ENCODE measurements at regions not wholly inside any gene's neighbourhood (a gene's known extent, or its start where the extent isn't known, plus 50 kb on each side); places are given as distances from the start of the nearest gene placed in this dataset.
A peak's percentile ranks its signal among the peaks of the same experiment; 100 is the strongest.
"Not testable (repeated sequence)": the region's sequence is repeated elsewhere in the genome, so short reads cannot be mapped to it uniquely, and the experiment has no call there.

- Mint-ChIP-seq H3K9me3 (ENCODE audit: unreplicated experiment) (no peaks in the 10 kb centered on the region), H3K36me3 (ENCODE audit: unreplicated experiment) (no peaks in the 10 kb centered on the region), H3K4me3 (ENCODE audit: unreplicated experiment) (no peak overlapping the region), H3K27ac (ENCODE audit: unreplicated experiment) (no peak overlapping the region), H3K27me3 (ENCODE audit: unreplicated experiment) (peaks cover 5% of the 10 kb centered on the region), H3K4me1 (ENCODE audit: unreplicated experiment) (peaks cover 21% of the 10 kb centered on the region)
- DNase-seq (ENCODE audit: extremely low spot score, unreplicated experiment) = no peak
- TF ChIP-seq, protein P1, sequence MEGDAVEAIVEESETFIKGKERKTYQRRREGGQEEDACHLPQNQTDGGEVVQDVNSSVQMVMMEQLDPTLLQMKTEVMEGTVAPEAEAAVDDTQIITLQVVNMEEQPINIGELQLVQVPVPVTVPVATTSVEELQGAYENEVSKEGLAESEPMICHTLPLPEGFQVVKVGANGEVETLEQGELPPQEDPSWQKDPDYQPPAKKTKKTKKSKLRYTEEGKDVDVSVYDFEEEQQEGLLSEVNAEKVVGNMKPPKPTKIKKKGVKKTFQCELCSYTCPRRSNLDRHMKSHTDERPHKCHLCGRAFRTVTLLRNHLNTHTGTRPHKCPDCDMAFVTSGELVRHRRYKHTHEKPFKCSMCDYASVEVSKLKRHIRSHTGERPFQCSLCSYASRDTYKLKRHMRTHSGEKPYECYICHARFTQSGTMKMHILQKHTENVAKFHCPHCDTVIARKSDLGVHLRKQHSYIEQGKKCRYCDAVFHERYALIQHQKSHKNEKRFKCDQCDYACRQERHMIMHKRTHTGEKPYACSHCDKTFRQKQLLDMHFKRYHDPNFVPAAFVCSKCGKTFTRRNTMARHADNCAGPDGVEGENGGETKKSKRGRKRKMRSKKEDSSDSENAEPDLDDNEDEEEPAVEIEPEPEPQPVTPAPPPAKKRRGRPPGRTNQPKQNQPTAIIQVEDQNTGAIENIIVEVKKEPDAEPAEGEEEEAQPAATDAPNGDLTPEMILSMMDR (IDR thresholded peaks at IDR 0.05) = no peak
Observed at GRCh38 chr6:168240160-168240559, 79.4 kb downstream of the DACT2 start.

DNA sequence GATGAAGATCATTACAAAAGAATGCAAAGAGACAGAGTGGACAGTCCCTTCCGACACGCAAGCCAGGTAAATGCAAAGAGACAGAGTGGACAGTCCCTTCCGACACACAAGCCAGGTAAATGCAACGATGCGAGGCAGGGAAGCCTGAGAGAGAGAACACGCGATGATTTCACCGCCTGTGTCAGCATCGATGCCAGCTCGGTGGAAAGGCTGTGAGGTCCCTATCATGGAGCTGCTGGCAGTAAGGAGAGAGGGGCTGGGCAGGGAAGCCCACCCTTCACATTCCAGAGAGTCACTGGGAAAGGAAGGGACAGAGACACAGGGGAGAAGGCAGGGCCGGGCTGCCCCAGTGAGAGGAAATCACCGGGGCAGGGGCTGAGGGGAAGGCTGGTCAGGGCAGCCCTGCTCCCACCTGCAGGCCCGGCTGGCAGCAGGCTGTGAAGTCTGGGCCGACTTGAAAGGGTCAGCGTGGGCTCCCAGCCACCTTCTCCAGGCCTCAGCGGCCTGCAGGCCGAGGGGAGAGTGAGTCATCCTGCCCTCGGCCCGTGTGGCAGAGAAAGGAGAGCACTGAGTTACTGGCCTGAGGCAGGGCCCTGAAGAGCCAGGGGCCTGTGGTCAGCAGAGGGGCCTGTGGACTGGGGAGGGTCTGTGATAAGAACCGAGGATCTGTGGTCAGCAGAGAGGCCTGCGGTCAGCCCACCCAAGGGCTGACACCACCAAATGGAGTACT is 80.4 kb downstream of the DACT2 start:
- DNase-seq (ENCODE audit: extremely low spot score, unreplicated experiment) = no peak
- Mint-ChIP-seq H3K4me1 (ENCODE audit: unreplicated experiment) (peaks cover 21% of the 10 kb centered on the region), H3K27ac (ENCODE audit: unreplicated experiment) (no peak overlapping the region), H3K9me3 (ENCODE audit: unreplicated experiment) (no peaks in the 10 kb centered on the region), H3K27me3 (ENCODE audit: unreplicated experiment) (no peaks in the 10 kb centered on the region), H3K4me3 (ENCODE audit: unreplicated experiment) (no peak overlapping the region), H3K36me3 (ENCODE audit: unreplicated experiment) (no peaks in the 10 kb centered on the region)
- TF ChIP-seq, protein P1 (IDR thresholded peaks at IDR 0.05) = no peak

DNA sequence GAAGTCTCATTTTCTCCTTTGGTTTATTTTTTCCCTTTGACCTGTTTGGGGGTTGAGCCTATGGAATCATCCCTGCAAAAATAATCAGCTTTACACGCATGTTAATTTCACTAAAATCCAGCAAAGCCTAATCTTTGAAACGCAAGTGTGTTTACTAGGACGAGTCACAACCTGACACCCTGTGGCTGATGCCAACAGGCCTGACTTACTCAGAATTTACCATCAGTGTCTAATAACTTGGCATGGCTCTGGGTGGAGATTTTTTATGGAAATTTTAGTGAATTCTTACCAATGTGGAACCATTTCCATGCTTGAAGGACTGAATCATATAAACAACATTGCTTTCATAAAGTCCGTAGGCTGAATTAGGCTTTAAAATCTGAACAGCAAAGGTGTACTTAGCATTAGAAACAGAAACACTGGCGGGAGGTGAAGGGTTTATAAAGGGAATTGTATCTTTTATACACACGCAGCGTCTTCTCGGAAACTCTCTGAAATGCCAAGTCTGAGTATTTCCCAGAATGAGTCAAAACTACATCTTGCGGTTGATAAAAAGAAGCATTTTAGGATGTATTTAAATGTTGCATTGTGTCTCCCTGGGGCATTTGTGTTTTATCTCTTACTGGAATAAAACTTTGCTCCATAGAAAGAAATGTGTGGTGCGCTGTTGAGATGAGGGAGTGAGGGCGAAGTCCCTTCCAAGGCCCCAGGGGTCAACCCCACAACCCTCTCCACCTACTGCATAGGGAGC is 81.2 kb downstream of the DACT2 start:
- H3K27me3 Mint-ChIP-seq (ENCODE audit: unreplicated experiment) = no peaks in the 10 kb centered on the region
- no peaks in the 10 kb centered on the region for H3K36me3 Mint-ChIP-seq (ENCODE audit: unreplicated experiment)
- no peaks in the 10 kb centered on the region for H3K9me3 Mint-ChIP-seq (ENCODE audit: unreplicated experiment)
- no peak overlapping the region for H3K27ac Mint-ChIP-seq (ENCODE audit: unreplicated experiment)
- H3K4me3 Mint-ChIP-seq (ENCODE audit: unreplicated experiment) = no peak overlapping the region
- no peak for DNase-seq (ENCODE audit: extremely low spot score, unreplicated experiment)
- TF ChIP-seq, protein P1 (IDR thresholded peaks at IDR 0.05) = no peak
- H3K4me1 Mint-ChIP-seq (ENCODE audit: unreplicated experiment) = peaks cover 21% of the 10 kb centered on the region

GRCh38 chr6:168233875-168234213 is 85.7 kb downstream of the DACT2 start:
- peaks cover 19% of the 10 kb centered on the region for H3K27me3 Mint-ChIP-seq (ENCODE audit: unreplicated experiment)
- not testable (repeated sequence) for H3K4me3 Mint-ChIP-seq (ENCODE audit: unreplicated experiment); H3K36me3 Mint-ChIP-seq (ENCODE audit: unreplicated experiment); H3K9me3 Mint-ChIP-seq (ENCODE audit: unreplicated experiment); DNase-seq (ENCODE audit: extremely low spot score, unreplicated experiment); H3K4me1 Mint-ChIP-seq (ENCODE audit: unreplicated experiment); H3K27ac Mint-ChIP-seq (ENCODE audit: unreplicated experiment)

DNA sequence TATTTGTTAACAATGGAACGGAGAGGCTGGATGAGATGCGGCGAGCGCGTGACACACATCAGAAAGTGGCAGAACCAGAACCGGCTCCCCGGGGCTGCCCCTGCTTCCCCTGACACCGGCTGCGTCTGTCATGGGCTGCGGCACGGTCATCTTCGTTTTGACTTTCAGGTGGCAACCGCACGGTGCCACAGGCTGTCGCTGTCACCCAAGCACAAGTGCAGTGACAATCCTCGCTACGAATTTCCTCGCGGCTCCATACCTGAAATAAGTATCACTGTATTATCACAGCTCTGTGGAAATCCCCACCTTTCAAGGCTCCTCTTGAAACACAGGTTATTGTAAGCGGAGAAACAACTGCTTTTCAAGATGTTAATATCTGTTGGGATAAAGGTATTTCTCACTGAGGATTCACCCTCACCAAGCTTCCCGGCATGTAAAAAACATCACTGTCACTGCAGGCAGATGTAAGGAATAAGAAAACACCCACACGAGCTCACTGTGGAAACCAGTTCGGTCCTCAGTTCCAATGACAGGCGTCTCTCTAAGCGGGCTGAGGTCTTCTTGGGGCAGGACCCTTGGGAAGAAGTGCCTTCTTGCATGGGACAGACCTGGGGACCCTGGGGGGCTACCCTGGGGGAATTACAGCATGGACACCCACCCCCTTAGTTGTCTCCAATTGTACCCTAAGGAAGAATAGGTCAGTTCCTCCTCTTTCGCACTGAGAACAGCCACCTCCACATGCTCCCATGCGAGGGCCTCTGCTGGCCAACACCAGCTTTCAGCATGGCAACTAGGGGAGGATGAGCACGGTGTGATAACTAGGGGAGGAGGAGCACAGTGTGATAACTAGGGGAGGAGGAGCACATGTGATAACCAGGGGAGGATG is 86.3 kb downstream of the DACT2 start:
- Mint-ChIP-seq H3K36me3 (ENCODE audit: unreplicated experiment) (no peaks in the 10 kb centered on the region), H3K4me3 (ENCODE audit: unreplicated experiment) (no peak overlapping the region), H3K27me3 (ENCODE audit: unreplicated experiment) (peaks cover 19% of the 10 kb centered on the region), H3K27ac (ENCODE audit: unreplicated experiment) (no peak overlapping the region), H3K4me1 (ENCODE audit: unreplicated experiment) (peaks cover 3% of the 10 kb centered on the region), H3K9me3 (ENCODE audit: unreplicated experiment) (no peaks in the 10 kb centered on the region)
- DNase-seq (ENCODE audit: extremely low spot score, unreplicated experiment) = no peak
- TF ChIP-seq, protein P1 (IDR thresholded peaks at IDR 0.05) = peak; percentile 25
